ENCODE measurements at regions not wholly inside any gene's neighbourhood (a gene's known extent, or its start where the extent isn't known, plus 50 kb on each side); places are given as distances from the start of the nearest gene placed in this dataset.
"Not testable (repeated sequence)": the region's sequence is repeated elsewhere in the genome, so short reads cannot be mapped to it uniquely, and the experiment has no call there.

GRCh38 chr3:177628095-177628719, 430.9 kb upstream of the TBL1XR1 start:
- DNase-seq (ENCODE audit: low read depth) = not testable (repeated sequence)

GRCh38 chr3:177629276-177629675, 432.0 kb upstream of the TBL1XR1 start:
- no peak for DNase-seq (ENCODE audit: low read depth)

- DNase-seq (ENCODE audit: low read depth) = no peak
Measured at GRCh38 chr3:177633671-177634207, 436.5 kb upstream of the TBL1XR1 start.

- DNase-seq (ENCODE audit: low read depth) = not testable (repeated sequence)
Measured at GRCh38 chr3:177635601-177636106, 438.4 kb upstream of the TBL1XR1 start.

- DNase-seq (ENCODE audit: low read depth) = no peak
Measured at GRCh38 chr3:177640319-177640965, 443.2 kb upstream of the TBL1XR1 start.

- no peak for DNase-seq (ENCODE audit: low read depth)
Measured at GRCh38 chr3:177641206-177641605, 443.9 kb upstream of the TBL1XR1 start.

GRCh38 chr3:177642042-177642803, 444.9 kb upstream of the TBL1XR1 start:
- no peak for DNase-seq (ENCODE audit: low read depth)

GRCh38 chr3:177642804-177643125, 445.5 kb upstream of the TBL1XR1 start:
- DNase-seq (ENCODE audit: low read depth) = no peak

GRCh38 chr3:177646749-177647148, 449.5 kb upstream of the TBL1XR1 start:
- DNase-seq (ENCODE audit: low read depth) = no peak

GRCh38 chr3:177647341-177647740, 450.1 kb upstream of the TBL1XR1 start:
- DNase-seq (ENCODE audit: low read depth) = no peak

GRCh38 chr3:177647876-177648275, 450.6 kb upstream of the TBL1XR1 start:
- no peak for DNase-seq (ENCODE audit: low read depth)

- no peak for DNase-seq (ENCODE audit: low read depth)
Measured at GRCh38 chr3:177652556-177653291, 455.4 kb upstream of the TBL1XR1 start.

- no peak for DNase-seq (ENCODE audit: low read depth)
Measured at GRCh38 chr3:177657243-177657642, 460.0 kb upstream of the TBL1XR1 start.

- DNase-seq (ENCODE audit: low read depth) = no peak
Measured at GRCh38 chr3:177658354-177658753, 461.1 kb upstream of the TBL1XR1 start.

GRCh38 chr3:177664380-177665103, 467.3 kb upstream of the TBL1XR1 start:
- DNase-seq (ENCODE audit: low read depth) = not testable (repeated sequence)

GRCh38 chr3:177665122-177665808, 468.0 kb upstream of the TBL1XR1 start:
- DNase-seq (ENCODE audit: low read depth) = no peak

- no peak for DNase-seq (ENCODE audit: low read depth)
Measured at GRCh38 chr3:177672252-177672911, 475.1 kb upstream of the TBL1XR1 start.

GRCh38 chr3:177673112-177673914, 476.0 kb upstream of the TBL1XR1 start:
- DNase-seq (ENCODE audit: low read depth) = no peak

GRCh38 chr3:177674186-177674585, 476.9 kb upstream of the TBL1XR1 start:
- no peak for DNase-seq (ENCODE audit: low read depth)
